NCI-H510A treated with DMSO at 0.1 percent for 48 hours (cell line): ENCODE measurements at regions not wholly inside any gene's neighbourhood (a gene's known extent, or its start where the extent isn't known, plus 50 kb on each side); places are given as distances from the start of the nearest gene placed in this dataset.
"Not testable (repeated sequence)": the region's sequence is repeated elsewhere in the genome, so short reads cannot be mapped to it uniquely, and the experiment has no call there.

Experiments
- DNase-seq: peaks from one replicate; lab custom pipeline; 2025; lab: John Stamatoyannopoulos, UW

- DNase-seq: no peak
These were observed 117.9 kb downstream of the GPCPD1 start for GRCh38 chr20:5492937-5493336.

- DNase-seq: no peak
These were observed 119.4 kb downstream of the GPCPD1 start for GRCh38 chr20:5491455-5491854.

GRCh38 chr20:5489601-5490000, 121.2 kb downstream of the GPCPD1 start:
- DNase-seq: no peak

- no peak for DNase-seq
These were observed 122.0 kb downstream of the GPCPD1 start for GRCh38 chr20:5488823-5489222.

GRCh38 chr20:5486377-5487054, 124.3 kb downstream of the GPCPD1 start:
- DNase-seq: no peak

GRCh38 chr20:5484926-5485325, 125.9 kb downstream of the GPCPD1 start:
- DNase-seq: no peak

GRCh38 chr20:5484346-5484745, 126.5 kb downstream of the GPCPD1 start:
- no peak for DNase-seq

GRCh38 chr20:5482791-5483190, 128.0 kb downstream of the GPCPD1 start:
- DNase-seq: peak; percentile 34

- peak; percentile 71 for DNase-seq
These were observed 128.9 kb downstream of the GPCPD1 start for GRCh38 chr20:5481872-5482271.

GRCh38 chr20:5480824-5481600, 129.8 kb downstream of the GPCPD1 start:
- peak; percentile 94 for DNase-seq

- DNase-seq: no peak
These were observed 135.9 kb downstream of the GPCPD1 start for GRCh38 chr20:5474646-5475550.

GRCh38 chr20:5471866-5472265, 138.9 kb downstream of the GPCPD1 start:
- DNase-seq: not testable (repeated sequence)

GRCh38 chr20:5471368-5471767, 139.4 kb downstream of the GPCPD1 start:
- no peak for DNase-seq

- DNase-seq: no peak
These were observed 139.9 kb downstream of the GPCPD1 start for GRCh38 chr20:5470943-5471342.

GRCh38 chr20:5470458-5470857, 140.3 kb downstream of the GPCPD1 start:
- no peak for DNase-seq

- peak; percentile 90 for DNase-seq
These were observed 141.7 kb downstream of the GPCPD1 start for GRCh38 chr20:5469111-5469510.

- DNase-seq: no peak
These were observed 143.7 kb downstream of the GPCPD1 start for GRCh38 chr20:5467086-5467485.

- no peak for DNase-seq
These were observed 145.2 kb downstream of the GPCPD1 start for GRCh38 chr20:5465604-5465927.

- DNase-seq: no peak
These were observed 145.8 kb downstream of the GPCPD1 start for GRCh38 chr20:5464901-5465603.

- no peak for DNase-seq
These were observed 146.4 kb upstream of the PROKR2 start for GRCh38 chr20:5463007-5463686.

- not testable (repeated sequence) for DNase-seq
These were observed 137.0 kb upstream of the PROKR2 start for GRCh38 chr20:5453745-5454144.
